Common myeloid progenitor, CD34-positive (primary cell): ENCODE measurements at regions not wholly inside any gene's neighbourhood (a gene's known extent, or its start where the extent isn't known, plus 50 kb on each side); places are given as distances from the start of the nearest gene placed in this dataset.
A peak's percentile ranks its signal among the peaks of the same experiment; 100 is the strongest.

Experiments
- CTCF ChIA-PET: fragments of 350-600 bp; sonication (Branson Sonifier 250); formaldehyde crosslinking; loops from one replicate; lab custom pipeline; 2021; ENCODE audit warnings: antibody characterized with exemption; lab: Charles Lee
- POLR2A ChIA-PET: fragments of 350-600 bp; sonication (Branson Sonifier 250); formaldehyde crosslinking; loops from one replicate; lab custom pipeline; 2021; ENCODE audit warnings: antibody characterized with exemption; lab: Charles Lee
- DNase-seq, 3 donors: peaks; one replicate each; pipeline versions ENCODE4 v3.0.0 to v3.0.0-alpha.2; 2013
- H3K27ac ChIP-seq, 2 experiments: 1 replicate in 1 of 2; 2 replicates in 1 of 2; pipeline ENCODE4 v1.7.0; 2013; ENCODE audit warnings: inconsistent platforms in 2 of 2, low read length in 2 of 2, mild to moderate bottlenecking in 2 of 2, low read depth in 1 of 2, moderate library complexity in 1 of 2; ENCODE audit not compliant: severe bottlenecking in 2 of 2, insufficient read depth in 1 of 2, poor library complexity in 1 of 2
- H3K27me3 ChIP-seq, 5 experiments: replicated peaks in 2 of 5; 1 replicate in 3 of 5; 2 replicates in 2 of 5; pipeline versions ENCODE4 v1.6.1 to v1.7.0; 2013; ENCODE audit warnings: low read length in 4 of 5, mild to moderate bottlenecking in 2 of 5, moderate library complexity in 2 of 5, inconsistent platforms in 1 of 5; ENCODE audit not compliant: insufficient read depth in 5 of 5, control insufficient read depth in 4 of 5
- H3K36me3 ChIP-seq, 4 experiments: 1 replicate in 2 of 4; 2 replicates in 2 of 4; pipeline versions ENCODE4 v1.6.1 to v1.7.0; 2013; ENCODE audit warnings: low read length in 3 of 4, control low read depth in 1 of 4, mild to moderate bottlenecking in 1 of 4; ENCODE audit not compliant: control insufficient read depth in 4 of 4, insufficient read depth in 4 of 4
- H3K4me1 ChIP-seq, 4 experiments: 1 replicate in 3 of 4; 2 replicates in 1 of 4; pipeline versions ENCODE4 v1.6.1 to v1.7.1; 2013; ENCODE audit warnings: low read length in 3 of 4, mild to moderate bottlenecking in 3 of 4, control low read depth in 1 of 4, inconsistent platforms in 1 of 4, moderate library complexity in 1 of 4; ENCODE audit not compliant: control insufficient read depth in 4 of 4, insufficient read depth in 4 of 4; ENCODE audit errors: control extremely low read depth in 1 of 4
- H3K4me3 ChIP-seq, 7 experiments: 1 replicate in 4 of 7; 2 replicates in 3 of 7; pipeline versions ENCODE4 v1.5.1 to v1.7.0; 2013; ENCODE audit warnings: mild to moderate bottlenecking in 7 of 7, low read length in 6 of 7, moderate library complexity in 6 of 7, inconsistent platforms in 2 of 7, low read depth in 2 of 7, control low read depth in 1 of 7; ENCODE audit not compliant: insufficient read depth in 4 of 7, control insufficient read depth in 1 of 7; ENCODE audit errors: extremely low read depth in 1 of 7
- H3K9me3 ChIP-seq, 5 experiments: 1 replicate in 4 of 5; 2 replicates in 1 of 5; pipeline versions ENCODE4 v1.6.1 to v1.7.1; 2013; ENCODE audit warnings: low read length in 4 of 5, mild to moderate bottlenecking in 2 of 5, inconsistent platforms in 1 of 5, low read depth in 1 of 5, moderate library complexity in 1 of 5; ENCODE audit not compliant: control insufficient read depth in 4 of 5, insufficient read depth in 2 of 5; ENCODE audit errors: control extremely low read depth in 1 of 5
- WGBS: methylation state at CpG from one replicate; pipeline ENCODE4 v1.1.5; 2013; ENCODE audit not compliant: insufficient coverage; 5-methylcytosine and 5-hydroxymethylcytosine counted together

DNA sequence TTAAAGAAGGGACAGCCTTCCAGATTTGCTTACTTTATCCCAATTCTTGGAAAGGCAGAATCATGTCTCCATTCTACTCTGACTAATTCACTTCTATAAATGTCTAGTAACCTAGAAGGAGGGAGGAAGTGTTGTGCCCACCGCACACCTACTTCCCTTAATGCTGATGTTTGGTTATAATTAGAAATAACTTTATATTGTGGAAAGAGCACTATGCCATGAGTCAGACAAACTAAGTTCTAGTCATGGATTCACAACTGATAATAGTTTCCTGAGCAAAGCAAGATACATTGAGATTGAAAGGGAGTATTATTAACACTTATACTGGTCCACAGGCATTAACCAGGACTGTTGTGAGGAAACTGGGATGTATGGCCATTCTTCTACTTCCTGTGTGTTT is 345.9 kb upstream of the RPS23 start:
- Histone ChIP-seq H3K27ac (no peak overlapping the region), H3K36me3 (no peaks in the 10 kb centered on the region), H3K27me3 (no peaks in the 10 kb centered on the region), H3K9me3 (peaks cover 0 to 2% (median 0%) of the 10 kb centered on the region in 5 experiments), H3K4me1 (peaks cover 0 to 3% (median 0%) of the 10 kb centered on the region in 4 experiments), H3K4me3 (no peak overlapping the region)
- ChIA-PET POLR2A (no interaction called here), CTCF (no interaction called here)
- no peak for DNase-seq
- WGBS, result no CpG with 5 or more reads among the region's 1 CpG

DNA sequence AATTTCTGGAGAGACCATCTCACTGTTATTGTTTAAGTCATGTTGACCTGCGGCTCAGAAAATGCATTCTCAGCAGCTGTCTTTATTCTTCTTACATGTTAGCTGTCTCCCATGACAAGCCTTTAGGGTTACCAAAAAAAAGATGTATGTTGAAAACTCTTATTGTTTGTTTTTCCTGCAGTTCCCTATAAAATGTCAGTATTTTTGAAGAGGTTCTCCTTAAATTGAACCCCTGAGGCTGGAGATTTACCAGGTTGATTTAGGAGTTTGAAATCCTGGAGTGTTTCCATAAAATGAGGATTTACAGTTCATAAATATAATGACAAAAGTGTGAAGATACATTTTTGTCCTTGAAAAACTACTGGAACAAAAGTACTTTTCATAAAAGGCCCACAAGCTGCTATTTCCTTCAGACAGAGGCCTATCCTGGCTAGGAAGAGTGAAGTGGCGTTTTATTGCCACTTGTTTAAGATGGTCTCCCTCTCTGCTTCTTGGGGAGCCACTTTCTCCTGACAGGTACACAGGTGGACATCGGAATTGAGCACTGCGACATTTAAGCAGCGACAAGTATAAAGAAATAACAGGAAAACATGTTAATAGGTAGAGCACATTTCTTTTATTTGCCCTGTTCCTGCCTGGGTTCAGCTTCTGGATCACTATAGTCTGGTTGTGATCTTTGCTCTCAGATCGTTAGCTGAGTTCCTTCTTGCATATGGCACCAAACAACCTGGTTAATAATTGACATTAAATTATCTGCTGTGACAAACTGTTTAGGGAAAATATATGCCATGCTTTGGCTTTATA is 344.8 kb upstream of the RPS23 start:
- POLR2A ChIA-PET, result no interaction called here
- no peak overlapping the region for H3K27ac ChIP-seq
- no peaks in the 10 kb centered on the region for H3K27me3 ChIP-seq
- no peaks in the 10 kb centered on the region for H3K36me3 ChIP-seq
- CTCF ChIA-PET, result no interaction called here
- WGBS, result 96% methylated on average over 6 of the region's 6 CpGs
- no peak for DNase-seq
- H3K4me1 ChIP-seq, result peaks cover 0 to 3% (median 0%) of the 10 kb centered on the region in 4 experiments
- H3K4me3 ChIP-seq, result no peak overlapping the region
- no peaks in the 10 kb centered on the region for H3K9me3 ChIP-seq

DNA sequence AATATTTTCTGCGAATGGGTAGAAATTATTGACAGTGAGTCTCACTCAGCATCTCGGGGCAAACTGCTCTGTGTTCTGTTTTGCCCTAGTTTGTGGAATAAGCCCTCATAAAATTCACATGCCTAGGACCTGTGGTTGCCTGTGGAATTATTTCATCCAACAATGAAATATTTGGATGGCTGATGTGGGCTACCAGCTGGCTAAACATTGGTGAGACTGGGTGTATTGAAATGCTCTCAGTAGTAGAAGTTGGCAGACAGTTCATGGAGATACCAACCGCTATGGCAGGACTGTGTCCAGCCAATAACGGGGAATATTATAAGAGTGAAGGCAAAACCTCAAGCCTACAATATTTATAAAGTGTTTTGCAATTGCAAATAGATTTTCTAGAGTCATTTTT is 344.1 kb upstream of the RPS23 start:
- no peaks in the 10 kb centered on the region for H3K27me3 ChIP-seq
- H3K4me3 ChIP-seq, result no peak overlapping the region
- no peaks in the 10 kb centered on the region for H3K36me3 ChIP-seq
- 100% methylated on average over 2 of the region's 4 CpGs for WGBS
- CTCF ChIA-PET, result no interaction called here
- H3K9me3 ChIP-seq, result no peaks in the 10 kb centered on the region
- peaks cover 0 to 3% (median 0%) of the 10 kb centered on the region in 4 experiments for H3K4me1 ChIP-seq
- no peak overlapping the region for H3K27ac ChIP-seq
- POLR2A ChIA-PET, result no interaction called here
- DNase-seq, result no peak

DNA sequence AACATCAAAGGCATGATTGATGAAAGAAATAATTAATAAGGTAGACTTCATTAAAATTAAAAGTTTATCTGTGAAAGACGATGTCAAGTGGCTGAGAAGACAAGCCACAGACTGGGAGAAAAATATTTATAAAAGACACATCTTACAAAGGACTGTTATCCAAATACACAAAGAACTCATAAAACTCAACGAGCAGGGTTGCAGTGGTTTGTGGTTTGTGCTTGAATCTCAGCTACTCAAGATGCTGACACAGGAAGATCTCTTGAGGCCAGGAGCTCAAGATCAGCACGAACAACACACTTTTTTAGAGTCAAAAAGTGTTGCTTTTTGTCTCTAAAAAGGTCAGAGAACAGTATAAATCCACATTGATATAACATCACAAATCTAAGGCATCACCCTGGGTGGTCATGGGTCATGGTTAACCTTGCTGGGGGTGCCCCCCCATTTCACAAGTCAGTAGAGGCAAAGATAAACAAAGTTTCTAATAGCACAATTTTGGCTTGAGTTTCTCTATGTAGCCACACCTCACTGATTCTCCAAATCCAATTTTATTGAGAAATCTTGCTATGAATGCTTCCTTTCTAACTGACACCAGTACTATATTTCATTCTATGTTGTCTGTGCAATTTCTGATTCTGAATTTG is 342.9 kb upstream of the RPS23 start:
- WGBS, result 20% methylated on average over 1 of the region's 3 CpGs
- ChIA-PET CTCF (no interaction called here), POLR2A (no interaction called here)
- Histone ChIP-seq H3K27ac (no peak overlapping the region), H3K4me1 (peaks cover 0 to 3% (median 0%) of the 10 kb centered on the region in 4 experiments), H3K36me3 (no peaks in the 10 kb centered on the region), H3K27me3 (no peaks in the 10 kb centered on the region), H3K9me3 (no peaks in the 10 kb centered on the region), H3K4me3 (no peak overlapping the region)
- peak in 1 of 3 donors; percentile 5 for DNase-seq

DNA sequence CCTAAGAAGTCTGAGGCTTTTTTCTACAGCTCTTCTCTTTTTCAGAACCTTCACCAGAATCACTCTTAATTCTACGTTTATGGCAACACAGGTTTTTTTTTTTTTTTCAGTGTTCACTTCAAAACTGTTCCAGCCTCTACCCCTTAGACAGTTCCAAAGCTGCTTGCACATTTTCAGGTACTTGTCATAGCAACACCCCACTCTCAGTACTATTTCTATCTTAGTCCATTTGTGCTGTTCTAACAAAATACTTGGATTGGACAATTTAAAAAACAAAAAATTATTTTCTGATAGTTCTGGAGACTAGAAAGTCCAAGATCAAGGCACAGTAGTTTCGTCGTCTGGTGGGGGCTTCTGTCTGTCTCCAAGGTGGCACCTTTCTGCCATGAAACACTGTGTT is 340.9 kb upstream of the RPS23 start:
- no peaks in the 10 kb centered on the region for H3K36me3 ChIP-seq
- CTCF ChIA-PET, result no interaction called here
- no peak for DNase-seq
- H3K4me1 ChIP-seq, result peaks cover 0 to 3% (median 0%) of the 10 kb centered on the region in 4 experiments
- peaks cover 0 to 3% (median 0%) of the 10 kb centered on the region in 5 experiments for H3K9me3 ChIP-seq
- WGBS, result 98% methylated on average over 3 of the region's 3 CpGs
- H3K27me3 ChIP-seq, result no peaks in the 10 kb centered on the region
- H3K4me3 ChIP-seq, result no peak overlapping the region
- POLR2A ChIA-PET, result no interaction called here
- no peak overlapping the region for H3K27ac ChIP-seq

DNA sequence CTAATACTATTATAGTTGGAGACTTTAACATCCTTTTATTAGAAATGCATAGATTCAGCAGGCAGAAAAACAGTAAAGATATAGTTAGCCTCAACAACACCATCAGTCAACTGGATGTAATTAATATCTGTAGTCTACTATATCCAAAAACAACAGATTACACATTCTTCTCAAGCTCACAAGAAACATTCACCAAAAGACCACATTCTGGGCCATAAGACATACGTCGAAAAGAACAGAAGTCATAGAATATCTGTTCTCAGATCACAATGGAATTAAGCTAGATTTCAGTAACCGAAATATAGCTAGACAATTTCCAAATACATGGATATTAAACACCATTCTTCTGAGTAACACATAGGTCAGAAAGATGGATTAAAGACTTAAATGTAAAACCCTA is 336.6 kb upstream of the RPS23 start:
- Histone ChIP-seq H3K9me3 (peaks cover 0 to 11% (median 3%) of the 10 kb centered on the region in 5 experiments), H3K4me1 (no peaks in the 10 kb centered on the region), H3K27ac (no peak overlapping the region), H3K36me3 (no peaks in the 10 kb centered on the region), H3K27me3 (no peaks in the 10 kb centered on the region), H3K4me3 (no peak overlapping the region)
- POLR2A ChIA-PET, result no interaction called here
- 100% methylated on average over 2 of the region's 3 CpGs for WGBS
- DNase-seq, result no peak
- CTCF ChIA-PET, result no interaction called here

DNA sequence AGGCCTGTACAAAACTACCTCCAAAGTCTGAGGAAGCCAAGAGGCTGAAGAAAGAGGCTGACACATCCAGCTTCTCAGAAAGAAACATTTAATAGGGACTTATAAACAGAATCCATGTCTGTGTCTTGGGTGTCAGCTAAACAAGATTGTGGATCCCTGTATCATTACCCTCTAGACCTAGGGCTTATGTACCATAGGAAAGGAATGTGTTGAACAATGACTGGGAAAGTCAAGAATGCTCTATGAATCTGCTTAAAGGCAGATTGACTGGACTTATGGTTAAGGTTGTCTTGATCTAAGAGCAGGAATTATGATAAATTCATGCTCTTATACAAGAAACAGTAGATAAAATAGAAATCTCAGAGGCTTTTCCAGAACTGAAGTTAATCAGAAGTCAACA is 335.7 kb upstream of the RPS23 start:
- H3K4me1 ChIP-seq, result no peaks in the 10 kb centered on the region
- ChIA-PET CTCF (no interaction called here), POLR2A (no interaction called here)
- H3K27me3 ChIP-seq, result no peaks in the 10 kb centered on the region
- DNase-seq, result no peak
- no peak overlapping the region for H3K4me3 ChIP-seq
- no peaks in the 10 kb centered on the region for H3K36me3 ChIP-seq
- no peak overlapping the region for H3K27ac ChIP-seq
- peaks cover 0 to 11% (median 3%) of the 10 kb centered on the region in 5 experiments for H3K9me3 ChIP-seq
